ENCODE measurements at regions not wholly inside any gene's neighbourhood (a gene's known extent, or its start where the extent isn't known, plus 50 kb on each side); places are given as distances from the start of the nearest gene placed in this dataset.
A peak's percentile ranks its signal among the peaks of the same experiment; 100 is the strongest.

GRCh38 chr6:84441456-84441855, 214.0 kb upstream of the CEP162 start:
- Histone ChIP-seq H3K36me3 (ENCODE audit: insufficient read depth, low read length) (no peaks in the 10 kb centered on the region), H3K9ac (ENCODE audit: low read length) (no peak overlapping the region), H3K9me2 (ENCODE audit: low read depth, low read length) (no peaks in the 10 kb centered on the region), H3K4me3 (ENCODE audit: low read depth, low read length, poor library complexity, severe bottlenecking) (no peak overlapping the region), H4K20me1 (ENCODE audit: insufficient read depth, low read length) (no peaks in the 10 kb centered on the region), H3K27ac (ENCODE audit: low read depth, low read length, poor library complexity, severe bottlenecking) (no peak overlapping the region), H2AFZ (ENCODE audit: low read length) (no peak overlapping the region), H3K4me1 (ENCODE audit: insufficient read depth, low read length, severe bottlenecking) (no peaks in the 10 kb centered on the region), H3F3A (ENCODE audit: insufficient read depth, low read length) (no peaks in the 10 kb centered on the region), H3K4me2 (ENCODE audit: low read length) (no peak overlapping the region), H3K79me2 (ENCODE audit: insufficient read depth, low read length) (no peaks in the 10 kb centered on the region), H3K9me3 (ENCODE audit: low read length) (no peaks in the 10 kb centered on the region), H3K27me3 (ENCODE audit: insufficient read depth, low read length) (no peaks in the 10 kb centered on the region)
- TF ChIP-seq EZH2 (IDR thresholded peaks at IDR 0.05; ENCODE audit: borderline replicate concordance, low read length): no peak
- TF ChIP-seq CTCF (IDR thresholded peaks at IDR 0.05; ENCODE audit: low read length): no peak

DNA sequence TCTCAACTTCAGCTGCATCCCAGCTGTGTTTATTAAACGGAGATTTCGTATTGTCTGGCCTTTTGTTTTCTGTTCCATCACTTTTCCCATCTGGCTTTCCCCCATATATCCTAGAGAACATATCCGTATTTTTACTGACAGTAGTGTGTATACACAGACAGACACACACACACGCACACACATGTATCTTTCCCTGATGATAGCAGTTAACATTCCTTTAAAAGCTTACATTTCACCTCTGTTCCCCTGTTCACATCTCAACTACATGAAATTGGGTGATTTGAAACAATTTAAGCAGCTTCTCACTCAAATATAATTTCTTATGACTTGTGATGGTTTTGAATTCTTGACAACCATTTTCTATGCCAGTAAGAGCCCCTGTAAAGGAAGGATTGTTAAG, 207.1 kb upstream of the CEP162 start:
- Histone ChIP-seq H3K4me3 (ENCODE audit: low read depth, low read length, poor library complexity, severe bottlenecking) (no peak overlapping the region), H3K79me2 (ENCODE audit: insufficient read depth, low read length) (no peaks in the 10 kb centered on the region)
- TF ChIP-seq EZH2 (IDR thresholded peaks at IDR 0.05; ENCODE audit: borderline replicate concordance, low read length) (no peak), CTCF (IDR thresholded peaks at IDR 0.05; ENCODE audit: low read length) (no peak)

DNA sequence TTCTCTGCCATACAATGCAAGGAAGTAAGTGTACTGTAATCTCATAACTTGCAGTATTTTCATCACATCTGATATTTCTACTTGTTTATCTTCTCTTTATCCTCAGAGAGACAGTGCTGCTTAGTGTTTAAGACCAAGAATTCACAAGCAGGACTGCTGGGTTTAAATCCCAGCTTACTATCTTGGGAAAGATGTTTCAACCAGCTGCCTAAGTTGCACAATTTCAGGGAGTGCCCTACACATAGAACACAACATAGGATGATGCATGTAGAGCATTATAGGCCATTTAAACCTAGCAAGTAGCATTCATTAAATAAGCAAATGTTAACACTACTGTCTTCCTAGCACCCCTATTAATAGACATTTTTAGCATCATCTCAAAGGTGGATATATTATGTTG, 205.2 kb upstream of the CEP162 start:
- no peaks in the 10 kb centered on the region for H3K9me3 ChIP-seq (ENCODE audit: low read length)
- TF ChIP-seq EZH2 (IDR thresholded peaks at IDR 0.05; ENCODE audit: borderline replicate concordance, low read length): no peak
- H3K27ac ChIP-seq (ENCODE audit: low read depth, low read length, poor library complexity, severe bottlenecking): no peak overlapping the region
- H4K20me1 ChIP-seq (ENCODE audit: insufficient read depth, low read length): no peaks in the 10 kb centered on the region
- no peaks in the 10 kb centered on the region for H3K4me1 ChIP-seq (ENCODE audit: insufficient read depth, low read length, severe bottlenecking)
- H3F3A ChIP-seq (ENCODE audit: insufficient read depth, low read length): no peaks in the 10 kb centered on the region
- H2AFZ ChIP-seq (ENCODE audit: low read length): no peak overlapping the region
- H3K9me2 ChIP-seq (ENCODE audit: low read depth, low read length): no peaks in the 10 kb centered on the region
- H3K36me3 ChIP-seq (ENCODE audit: insufficient read depth, low read length): no peaks in the 10 kb centered on the region
- no peak overlapping the region for H3K9ac ChIP-seq (ENCODE audit: low read length)
- no peak overlapping the region for H3K4me3 ChIP-seq (ENCODE audit: low read depth, low read length, poor library complexity, severe bottlenecking)
- no peaks in the 10 kb centered on the region for H3K79me2 ChIP-seq (ENCODE audit: insufficient read depth, low read length)
- H3K4me2 ChIP-seq (ENCODE audit: low read length): no peak overlapping the region
- no peaks in the 10 kb centered on the region for H3K27me3 ChIP-seq (ENCODE audit: insufficient read depth, low read length)

More for the DNA sequence above, 207.1 kb upstream of the CEP162 start:
- H3K36me3 ChIP-seq (ENCODE audit: insufficient read depth, low read length): no peaks in the 10 kb centered on the region
- no peaks in the 10 kb centered on the region for H3K27me3 ChIP-seq (ENCODE audit: insufficient read depth, low read length)
- H3K9me2 ChIP-seq (ENCODE audit: low read depth, low read length): no peaks in the 10 kb centered on the region
- no peak overlapping the region for H2AFZ ChIP-seq (ENCODE audit: low read length)
- H4K20me1 ChIP-seq (ENCODE audit: insufficient read depth, low read length): no peaks in the 10 kb centered on the region
- no peaks in the 10 kb centered on the region for H3F3A ChIP-seq (ENCODE audit: insufficient read depth, low read length)
- no peak overlapping the region for H3K9ac ChIP-seq (ENCODE audit: low read length)
- no peaks in the 10 kb centered on the region for H3K4me1 ChIP-seq (ENCODE audit: insufficient read depth, low read length, severe bottlenecking)
- H3K9me3 ChIP-seq (ENCODE audit: low read length): no peaks in the 10 kb centered on the region
- H3K4me2 ChIP-seq (ENCODE audit: low read length): no peak overlapping the region
- H3K27ac ChIP-seq (ENCODE audit: low read depth, low read length, poor library complexity, severe bottlenecking): no peak overlapping the region

DNA sequence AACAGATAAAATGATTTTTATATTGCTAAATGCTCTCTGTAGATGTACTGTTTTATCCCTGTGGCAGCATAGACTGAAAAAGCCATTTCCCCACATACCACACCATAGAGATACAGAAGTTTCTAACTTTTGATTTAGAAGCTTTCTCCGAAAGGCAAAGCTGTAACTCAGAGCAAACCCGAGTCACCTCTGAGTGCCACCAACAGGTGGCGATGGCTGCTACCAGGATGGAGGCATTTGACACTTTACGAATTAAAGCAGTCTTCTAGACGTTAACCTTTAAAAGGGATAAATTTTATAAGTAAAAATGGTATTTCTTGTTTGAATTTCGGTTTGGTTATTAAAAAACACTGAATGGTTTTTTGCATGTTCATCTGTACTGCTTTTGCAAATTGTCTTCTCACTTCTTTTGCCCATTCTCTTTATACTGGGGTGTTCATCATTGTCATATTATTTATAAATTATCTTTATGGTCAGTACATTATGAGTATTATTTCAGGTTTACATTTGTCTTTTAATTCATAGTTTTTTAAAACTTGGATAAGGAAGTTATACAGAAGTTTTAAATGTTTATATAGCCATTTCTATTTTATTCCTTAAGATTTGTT, 201.0 kb upstream of the CEP162 start:
- H3K36me3 ChIP-seq (ENCODE audit: insufficient read depth, low read length): no peaks in the 10 kb centered on the region
- no peaks in the 10 kb centered on the region for H4K20me1 ChIP-seq (ENCODE audit: insufficient read depth, low read length)
- H3K27me3 ChIP-seq (ENCODE audit: insufficient read depth, low read length): no peaks in the 10 kb centered on the region
- H3K4me1 ChIP-seq (ENCODE audit: insufficient read depth, low read length, severe bottlenecking): no peaks in the 10 kb centered on the region
- no peak overlapping the region for H2AFZ ChIP-seq (ENCODE audit: low read length)
- no peaks in the 10 kb centered on the region for H3K9me2 ChIP-seq (ENCODE audit: low read depth, low read length)
- TF ChIP-seq EZH2 (IDR thresholded peaks at IDR 0.05; ENCODE audit: borderline replicate concordance, low read length): no peak
- TF ChIP-seq CTCF (IDR thresholded peaks at IDR 0.05; ENCODE audit: low read length): peak; percentile 70
- no peak overlapping the region for H3K4me2 ChIP-seq (ENCODE audit: low read length)
- no peaks in the 10 kb centered on the region for H3F3A ChIP-seq (ENCODE audit: insufficient read depth, low read length)
- H3K4me3 ChIP-seq (ENCODE audit: low read depth, low read length, poor library complexity, severe bottlenecking): no peak overlapping the region
- H3K79me2 ChIP-seq (ENCODE audit: insufficient read depth, low read length): no peaks in the 10 kb centered on the region
- no peaks in the 10 kb centered on the region for H3K9me3 ChIP-seq (ENCODE audit: low read length)
- H3K9ac ChIP-seq (ENCODE audit: low read length): no peak overlapping the region
- H3K27ac ChIP-seq (ENCODE audit: low read depth, low read length, poor library complexity, severe bottlenecking): no peak overlapping the region
